KMS-11 (cell line): ENCODE measurements at regions not wholly inside any gene's neighbourhood (a gene's known extent, or its start where the extent isn't known, plus 50 kb on each side); places are given as distances from the start of the nearest gene placed in this dataset.

Source experiments
- H2AFZ ChIP-seq: fragments of 200-600 bp; sonication (generic); 2 replicates; pipeline ENCODE4 v1.6.1; 2016; ENCODE audit warnings: antibody characterized with exemption, mixed run types, low read depth
- H3K27ac ChIP-seq: fragments of 200-600 bp; sonication (generic); 2 replicates; pipeline ENCODE4 v1.6.1; 2016; ENCODE audit warnings: mild to moderate bottlenecking, mixed run types
- H3K27me3 ChIP-seq: fragments of 200-600 bp; sonication (generic); 2 replicates; pipeline ENCODE4 v1.6.1; 2017; ENCODE audit warnings: mild to moderate bottlenecking, low read depth, mixed run types, moderate library complexity; ENCODE audit not compliant: insufficient read depth
- H3K36me3 ChIP-seq: fragments of 200-600 bp; sonication (generic); 2 replicates; pipeline ENCODE4 v1.6.1; 2017; ENCODE audit warnings: mild to moderate bottlenecking, mixed run types; ENCODE audit not compliant: insufficient read depth
- H3K4me1 ChIP-seq: fragments of 200-600 bp; sonication (generic); 2 replicates; pipeline ENCODE4 v1.6.1; 2016; ENCODE audit warnings: mild to moderate bottlenecking, low read depth, mixed run types; ENCODE audit not compliant: poor library complexity, severe bottlenecking
- H3K4me2 ChIP-seq: fragments of 200-600 bp; sonication (generic); 2 replicates; pipeline ENCODE4 v1.7.0; 2016; ENCODE audit warnings: mild to moderate bottlenecking, mixed run types
- H3K4me3 ChIP-seq: fragments of 200-600 bp; sonication (generic); IDR thresholded peaks from 2 replicates; pipeline ENCODE4 v1.6.1; 2017; ENCODE audit warnings: low read depth, low read length, mixed read lengths; ENCODE audit not compliant: insufficient read depth
- H3K79me2 ChIP-seq: fragments of 200-600 bp; sonication (generic); 2 replicates; pipeline ENCODE4 v1.6.1; 2016; ENCODE audit warnings: low read depth, mixed run types; ENCODE audit not compliant: insufficient read depth
- H3K9ac ChIP-seq: fragments of 200-600 bp; sonication (generic); 2 replicates; pipeline ENCODE4 v1.6.1; 2016; ENCODE audit warnings: mild to moderate bottlenecking, mixed run types
- H4K20me1 ChIP-seq: fragments of 200-600 bp; sonication (generic); 2 replicates; pipeline ENCODE4 v1.6.1; 2016; ENCODE audit warnings: mild to moderate bottlenecking, mixed run types; ENCODE audit not compliant: insufficient read depth
- CTCF ChIP-seq: fragments of 200-600 bp; sonication (generic); conservative IDR thresholded peaks from 2 replicates; pipeline ENCODE4 v1.6.1; 2017; ENCODE audit warnings: low read depth, mild to moderate bottlenecking, antibody characterized with exemption, low read length, moderate library complexity, mixed read lengths

GRCh38 chr9:81782313-81782995, 93.1 kb upstream of the TLE1 start:
- no peaks in the 10 kb centered on the region for H3K79me2 ChIP-seq
- H4K20me1 ChIP-seq, result no peaks in the 10 kb centered on the region
- no peak overlapping the region for H3K27ac ChIP-seq
- H3K4me1 ChIP-seq, result no peaks in the 10 kb centered on the region
- H3K4me3 ChIP-seq, result no peak overlapping the region
- no peaks in the 10 kb centered on the region for H3K27me3 ChIP-seq
- no peak overlapping the region for H3K9ac ChIP-seq
- H3K36me3 ChIP-seq, result no peaks in the 10 kb centered on the region
- no peak overlapping the region for H3K4me2 ChIP-seq
- TF ChIP-seq CTCF, result no peak
- H2AFZ ChIP-seq, result no peak overlapping the region

GRCh38 chr9:81787747-81788632, 98.6 kb upstream of the TLE1 start:
- H3K36me3 ChIP-seq, result no peaks in the 10 kb centered on the region
- H3K4me3 ChIP-seq, result no peak overlapping the region
- H3K79me2 ChIP-seq, result no peaks in the 10 kb centered on the region
- H2AFZ ChIP-seq, result no peak overlapping the region
- H3K27me3 ChIP-seq, result no peaks in the 10 kb centered on the region
- no peak for TF ChIP-seq CTCF
- no peak overlapping the region for H3K9ac ChIP-seq
- no peaks in the 10 kb centered on the region for H4K20me1 ChIP-seq
- H3K4me1 ChIP-seq, result no peaks in the 10 kb centered on the region
- no peak overlapping the region for H3K4me2 ChIP-seq
- H3K27ac ChIP-seq, result no peak overlapping the region

GRCh38 chr9:81789721-81790120, 100.4 kb upstream of the TLE1 start:
- no peaks in the 10 kb centered on the region for H4K20me1 ChIP-seq
- TF ChIP-seq CTCF, result no peak
- H3K79me2 ChIP-seq, result no peaks in the 10 kb centered on the region
- H3K4me1 ChIP-seq, result no peaks in the 10 kb centered on the region
- no peak overlapping the region for H2AFZ ChIP-seq
- H3K27me3 ChIP-seq, result no peaks in the 10 kb centered on the region
- no peak overlapping the region for H3K27ac ChIP-seq
- H3K9ac ChIP-seq, result no peak overlapping the region
- no peak overlapping the region for H3K4me2 ChIP-seq
- no peak overlapping the region for H3K4me3 ChIP-seq
- no peaks in the 10 kb centered on the region for H3K36me3 ChIP-seq

GRCh38 chr9:81790166-81790565, 100.8 kb upstream of the TLE1 start:
- no peaks in the 10 kb centered on the region for H3K36me3 ChIP-seq
- no peaks in the 10 kb centered on the region for H3K79me2 ChIP-seq
- no peaks in the 10 kb centered on the region for H3K4me1 ChIP-seq
- no peaks in the 10 kb centered on the region for H3K27me3 ChIP-seq
- no peak overlapping the region for H3K4me2 ChIP-seq
- H3K27ac ChIP-seq, result no peak overlapping the region
- H2AFZ ChIP-seq, result no peak overlapping the region
- H4K20me1 ChIP-seq, result no peaks in the 10 kb centered on the region
- no peak overlapping the region for H3K4me3 ChIP-seq
- no peak for TF ChIP-seq CTCF
- H3K9ac ChIP-seq, result no peak overlapping the region
